D721Med (cell line): ENCODE measurements at regions not wholly inside any gene's neighbourhood (a gene's known extent, or its start where the extent isn't known, plus 50 kb on each side); places are given as distances from the start of the nearest gene placed in this dataset.
A peak's percentile ranks its signal among the peaks of the same experiment; 100 is the strongest.

Experiments used
- DNase-seq: peaks from one replicate; pipeline ENCODE4 v3.0.0; 2011; ENCODE audit warnings: low spot score; ENCODE audit not compliant: insufficient read length
- FAIRE-seq: peaks from 2 replicates; lab custom pipeline; 2011; peaks lifted over from hg19 to GRCh38; lab: Jason Lieb, UNC
- CTCF ChIP-seq: IDR thresholded peaks from 2 replicates; pipeline ENCODE4 v1.5.1; 2012; ENCODE audit warnings: mild to moderate bottlenecking, control low read depth; ENCODE audit not compliant: insufficient read depth; ENCODE audit errors: missing control alignments

GRCh38 chr5:56388229-56388985 lies 155.3 kb upstream of the ANKRD55 start:
- no peak for DNase-seq
- TF ChIP-seq CTCF: no peak
- no peak for FAIRE-seq

GRCh38 chr5:56386046-56386445 lies 152.9 kb upstream of the ANKRD55 start:
- no peak for TF ChIP-seq CTCF
- no peak for DNase-seq
- no peak for FAIRE-seq

- DNase-seq: no peak
- FAIRE-seq: no peak
- no peak for TF ChIP-seq CTCF
Measured at GRCh38 chr5:56384186-56384585, 151.1 kb upstream of the ANKRD55 start.

GRCh38 chr5:56383761-56384160 lies 150.6 kb upstream of the ANKRD55 start:
- DNase-seq: no peak
- no peak for TF ChIP-seq CTCF
- no peak for FAIRE-seq

- no peak for TF ChIP-seq CTCF
- no peak for DNase-seq
- FAIRE-seq: peak; percentile 82
Measured at GRCh38 chr5:56382896-56383295, 149.8 kb upstream of the ANKRD55 start.

- DNase-seq (no peak), FAIRE-seq (no peak)
- TF ChIP-seq CTCF: no peak
Measured at GRCh38 chr5:56377573-56377972, 144.4 kb upstream of the ANKRD55 start.

- no peak for TF ChIP-seq CTCF
- no peak for DNase-seq
Measured at GRCh38 chr5:56376128-56376527, 143.0 kb upstream of the ANKRD55 start.

More at GRCh38 chr5:56376128-56376527, 143.0 kb upstream of the ANKRD55 start:
- no peak for FAIRE-seq
